Endothelial cell (in vitro differentiated cells): ENCODE measurements at regions not wholly inside any gene's neighbourhood (a gene's known extent, or its start where the extent isn't known, plus 50 kb on each side); places are given as distances from the start of the nearest gene placed in this dataset.

Source experiments
- DNase-seq: peaks from one replicate; pipeline ENCODE4 v3.0.0; 2021; ENCODE audit warnings: low spot score
- H3K27ac Mint-ChIP-seq: one replicate; pipeline ENCODE4 v1.8.0; 2021; ENCODE audit warnings: mixed read lengths, inconsistent platforms; ENCODE audit not compliant: unreplicated experiment
- H3K27me3 Mint-ChIP-seq: one replicate; pipeline ENCODE4 v1.8.0; 2021; ENCODE audit warnings: mild to moderate bottlenecking, moderate library complexity, mixed read lengths, inconsistent platforms; ENCODE audit not compliant: unreplicated experiment
- H3K36me3 Mint-ChIP-seq: one replicate; pipeline ENCODE4 v1.8.0; 2021; ENCODE audit warnings: mild to moderate bottlenecking, low read depth, mixed read lengths, inconsistent platforms; ENCODE audit not compliant: unreplicated experiment
- H3K4me1 Mint-ChIP-seq: one replicate; pipeline ENCODE4 v1.8.0; 2021; ENCODE audit warnings: mild to moderate bottlenecking, mixed read lengths, inconsistent platforms; ENCODE audit not compliant: unreplicated experiment
- H3K4me3 Mint-ChIP-seq: one replicate; pipeline ENCODE4 v1.8.0; 2021; ENCODE audit warnings: mild to moderate bottlenecking, mixed read lengths, inconsistent platforms; ENCODE audit not compliant: unreplicated experiment
- H3K9me3 Mint-ChIP-seq: one replicate; pipeline ENCODE4 v1.8.0; 2021; ENCODE audit warnings: mixed read lengths, inconsistent platforms; ENCODE audit not compliant: unreplicated experiment
- TF ChIP-seq, protein P1 (sequence below): fragments of 200-600 bp; sonication (generic); IDR thresholded peaks from one replicate; pipeline ENCODE4 v1.5.0; 2021; ENCODE audit warnings: antibody characterized with exemption; ENCODE audit not compliant: unreplicated experiment

DNA sequence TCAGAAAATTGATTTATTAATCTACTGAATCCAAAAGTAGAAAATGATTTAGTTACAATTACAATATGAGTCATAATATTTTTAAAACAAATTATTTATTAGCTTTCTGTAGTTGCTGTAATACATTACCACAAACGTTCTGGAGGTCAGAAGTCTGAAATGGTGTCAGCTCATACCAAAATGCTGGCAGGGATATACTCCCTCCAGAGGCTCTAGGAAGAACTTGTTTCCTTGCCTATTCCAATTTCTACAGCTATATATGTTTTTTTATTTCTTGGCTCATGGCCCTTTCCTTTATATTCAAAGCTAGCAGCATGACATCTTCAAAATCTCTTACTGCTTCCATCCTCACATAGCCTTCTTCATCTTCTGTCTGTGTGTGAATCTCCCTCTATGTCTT, 667.9 kb upstream of the ITGA1 start:
- no peak for DNase-seq
- H3K4me1 Mint-ChIP-seq: no peaks in the 10 kb centered on the region
- no peaks in the 10 kb centered on the region for H3K36me3 Mint-ChIP-seq
- H3K9me3 Mint-ChIP-seq: no peaks in the 10 kb centered on the region
- H3K27ac Mint-ChIP-seq: no peak overlapping the region
- H3K27me3 Mint-ChIP-seq: no peaks in the 10 kb centered on the region
- no peak overlapping the region for H3K4me3 Mint-ChIP-seq
- TF ChIP-seq, protein P1, sequence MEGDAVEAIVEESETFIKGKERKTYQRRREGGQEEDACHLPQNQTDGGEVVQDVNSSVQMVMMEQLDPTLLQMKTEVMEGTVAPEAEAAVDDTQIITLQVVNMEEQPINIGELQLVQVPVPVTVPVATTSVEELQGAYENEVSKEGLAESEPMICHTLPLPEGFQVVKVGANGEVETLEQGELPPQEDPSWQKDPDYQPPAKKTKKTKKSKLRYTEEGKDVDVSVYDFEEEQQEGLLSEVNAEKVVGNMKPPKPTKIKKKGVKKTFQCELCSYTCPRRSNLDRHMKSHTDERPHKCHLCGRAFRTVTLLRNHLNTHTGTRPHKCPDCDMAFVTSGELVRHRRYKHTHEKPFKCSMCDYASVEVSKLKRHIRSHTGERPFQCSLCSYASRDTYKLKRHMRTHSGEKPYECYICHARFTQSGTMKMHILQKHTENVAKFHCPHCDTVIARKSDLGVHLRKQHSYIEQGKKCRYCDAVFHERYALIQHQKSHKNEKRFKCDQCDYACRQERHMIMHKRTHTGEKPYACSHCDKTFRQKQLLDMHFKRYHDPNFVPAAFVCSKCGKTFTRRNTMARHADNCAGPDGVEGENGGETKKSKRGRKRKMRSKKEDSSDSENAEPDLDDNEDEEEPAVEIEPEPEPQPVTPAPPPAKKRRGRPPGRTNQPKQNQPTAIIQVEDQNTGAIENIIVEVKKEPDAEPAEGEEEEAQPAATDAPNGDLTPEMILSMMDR: no peak

- no peaks in the 10 kb centered on the region for H3K9me3 Mint-ChIP-seq
- no peak for DNase-seq
- no peaks in the 10 kb centered on the region for H3K36me3 Mint-ChIP-seq
- H3K27ac Mint-ChIP-seq: no peak overlapping the region
- TF ChIP-seq, protein P1: no peak
- H3K4me3 Mint-ChIP-seq: no peak overlapping the region
- no peaks in the 10 kb centered on the region for H3K4me1 Mint-ChIP-seq
- no peaks in the 10 kb centered on the region for H3K27me3 Mint-ChIP-seq
Observed at GRCh38 chr5:52132053-52132452, 655.7 kb upstream of the ITGA1 start.

GRCh38 chr5:52134013-52134650, 653.6 kb upstream of the ITGA1 start:
- Mint-ChIP-seq H3K27me3 (no peaks in the 10 kb centered on the region), H3K4me1 (no peaks in the 10 kb centered on the region), H3K36me3 (no peaks in the 10 kb centered on the region), H3K27ac (no peak overlapping the region), H3K4me3 (no peak overlapping the region), H3K9me3 (no peaks in the 10 kb centered on the region)
- DNase-seq: no peak
- TF ChIP-seq, protein P1: no peak

GRCh38 chr5:52139888-52140615, 647.7 kb upstream of the ITGA1 start:
- H3K4me3 Mint-ChIP-seq: no peak overlapping the region
- no peaks in the 10 kb centered on the region for H3K4me1 Mint-ChIP-seq
- DNase-seq: no peak
- H3K27me3 Mint-ChIP-seq: no peaks in the 10 kb centered on the region
- H3K36me3 Mint-ChIP-seq: no peaks in the 10 kb centered on the region
- TF ChIP-seq, protein P1: no peak
- H3K9me3 Mint-ChIP-seq: no peaks in the 10 kb centered on the region
- no peak overlapping the region for H3K27ac Mint-ChIP-seq

- Mint-ChIP-seq H3K27ac (no peak overlapping the region), H3K4me3 (no peak overlapping the region), H3K36me3 (no peaks in the 10 kb centered on the region), H3K9me3 (no peaks in the 10 kb centered on the region), H3K27me3 (no peaks in the 10 kb centered on the region), H3K4me1 (no peaks in the 10 kb centered on the region)
- DNase-seq: no peak
- TF ChIP-seq, protein P1: no peak
Observed at GRCh38 chr5:52148679-52149078, 639.0 kb upstream of the ITGA1 start.
